ENCODE measurements at regions not wholly inside any gene's neighbourhood (a gene's known extent, or its start where the extent isn't known, plus 50 kb on each side); places are given as distances from the start of the nearest gene placed in this dataset.
"Not testable (repeated sequence)": the region's sequence is repeated elsewhere in the genome, so short reads cannot be mapped to it uniquely, and the experiment has no call there.

- intact Hi-C loops (cut with micrococcal nuclease; ENCODE audit: unreplicated experiment); H2AFZ ChIP-seq (ENCODE audit: control insufficient read depth, low read depth, low read length); ATAC-seq; H3K27me3 ChIP-seq (replicated peaks in 1 of 2; ENCODE audit: control insufficient read depth in 2 of 2, insufficient read depth in 2 of 2, low read length in 1 of 2); H3K9me3 ChIP-seq (replicated peaks; ENCODE audit: control insufficient read depth, insufficient read depth, low read length); RAD21 ChIA-PET (ENCODE audit: unreplicated experiment); H3K4me3 ChIP-seq; H4K20me1 ChIP-seq (ENCODE audit: control insufficient read depth, insufficient read depth); in situ Hi-C loops (cut with MboI); H3K36me3 ChIP-seq (ENCODE audit: control insufficient read depth in 2 of 2, insufficient read depth in 2 of 2, low read length in 1 of 2); H3K79me2 ChIP-seq (ENCODE audit: control insufficient read depth, insufficient read depth, low read length); SMC1A ChIA-PET (ENCODE audit: uncharacterized antibody, unreplicated experiment); POLR2A ChIA-PET; CTCF ChIA-PET; H3K27ac ChIP-seq (ENCODE audit: control insufficient read depth, insufficient read depth); BruUV-seq (replicated peaks); FAIRE-seq; H3K4me2 ChIP-seq (ENCODE audit: control insufficient read depth, insufficient read depth); H3K9ac ChIP-seq (ENCODE audit: control insufficient read depth, insufficient read depth, low read length); H3K4me1 ChIP-seq (ENCODE audit: control insufficient read depth, insufficient read depth, low read length); DNase-seq (ENCODE audit: low read depth, low spot score): not testable (repeated sequence)
- WGBS (ENCODE audit: insufficient coverage, insufficient replicate concordance, low lambda C conversion rate, missing lambda C conversion rate) = 0% methylated on average over 2 of the region's 2 CpGs
- 0 out of 2 replicates have a peak, but pooled peaks have one; percentile 11 for TF ChIP-seq JUNB (IDR thresholded peaks at IDR 0.05)
- TF ChIP-seq RUNX3 (IDR thresholded peaks at IDR 0.05; ENCODE audit: low read length) = 0 out of 2 replicates have a peak, but pooled peaks have one; percentile 6
These were observed 111.7 kb upstream of the LPCAT1 start for GRCh38 chr5:1635477-1635876.

GRCh38 chr5:1634337-1634661 is 110.5 kb upstream of the LPCAT1 start:
- Histone ChIP-seq H3K4me1 (ENCODE audit: control insufficient read depth, insufficient read depth, low read length) (peaks cover 5% of the 10 kb centered on the region), H2AFZ (ENCODE audit: control insufficient read depth, low read depth, low read length) (peak overlapping the region; percentile 89), H3K9ac (ENCODE audit: control insufficient read depth, insufficient read depth, low read length) (peak overlapping the region; percentile 69; the same call in 1 of the 2 replicates), H3K9me3 (replicated peaks; ENCODE audit: control insufficient read depth, insufficient read depth, low read length) (no peaks in the 10 kb centered on the region), H3K36me3 (ENCODE audit: control insufficient read depth in 2 of 2, insufficient read depth in 2 of 2, low read length in 1 of 2) (no peaks in the 10 kb centered on the region), H3K4me2 (ENCODE audit: control insufficient read depth, insufficient read depth) (peak overlapping the region; percentile 89), H3K27ac (ENCODE audit: control insufficient read depth, insufficient read depth) (no peak overlapping the region; the same call in 1 of the 2 replicates), H3K4me3 (peak overlapping the region; percentile 75), H4K20me1 (ENCODE audit: control insufficient read depth, insufficient read depth) (no peaks in the 10 kb centered on the region), H3K27me3 (replicated peaks in 1 of 2; ENCODE audit: control insufficient read depth in 2 of 2, insufficient read depth in 2 of 2, low read length in 1 of 2) (no peaks in the 10 kb centered on the region; a peak in 1 of 4 replicates), H3K79me2 (ENCODE audit: control insufficient read depth, insufficient read depth, low read length) (peaks cover 1% of the 10 kb centered on the region; the same call in 1 of the 2 replicates)
- no peak for FAIRE-seq
- intact Hi-C loops (cut with micrococcal nuclease; ENCODE audit: unreplicated experiment) = no loop called here
- in situ Hi-C loops (cut with MboI) = no loop called here
- 49% methylated on average over 15 of the region's 18 CpGs for WGBS (ENCODE audit: insufficient coverage, insufficient replicate concordance, low lambda C conversion rate, missing lambda C conversion rate)
- ChIA-PET CTCF (interaction anchor here (0.8 to 1.6 kb wide), 5 partner anchors 9 to 467 kb away, joined by 3 to 5 read pairs (median 3); no protein-coding TSS in a partner anchor), POLR2A (interaction anchor here (0.7 to 1.3 kb wide), 2 partner anchors 8 to 98 kb away, joined by 3 to 8 read pairs; no protein-coding TSS in a partner anchor), SMC1A (ENCODE audit: uncharacterized antibody, unreplicated experiment) (no interaction called here), RAD21 (ENCODE audit: unreplicated experiment) (no interaction called here)
- TSS peak; percentile 95 for BruUV-seq (replicated peaks)
- DNase-seq (ENCODE audit: low read depth, low spot score) = no peak
- no peak for ATAC-seq
- no peak for TF ChIP-seq MAX (IDR thresholded peaks at IDR 0.05; ENCODE audit: low read depth, low read length)
- no peak for TF ChIP-seq RBBP5 (conservative IDR thresholded peaks at IDR 0.05)
- no peak for TF ChIP-seq YY1 (IDR thresholded peaks at IDR 0.05; ENCODE audit: low read depth, low read length)
- no peak for TF ChIP-seq CHD4 (IDR thresholded peaks at IDR 0.05)
- no peak for TF ChIP-seq IRF5 (IDR thresholded peaks at IDR 0.05; ENCODE audit: borderline replicate concordance)
- no peak for TF ChIP-seq NFIC (IDR thresholded peaks at IDR 0.05; ENCODE audit: low read depth, low read length)
- no peak for TF ChIP-seq MYB (IDR thresholded peaks at IDR 0.05; ENCODE audit: borderline replicate concordance, low read depth, low read length)
- no peak for TF ChIP-seq MXI1 (IDR thresholded peaks at IDR 0.05; ENCODE audit: low read depth, low read length)
- no peak for TF ChIP-seq PBX3 (IDR thresholded peaks at IDR 0.05; ENCODE audit: insufficient replicate concordance, low read depth, low read length)
- TF ChIP-seq BCL3 (IDR thresholded peaks at IDR 0.05; ENCODE audit: borderline replicate concordance, insufficient read depth, low read depth, low read length, poor library complexity, severe bottlenecking) = no peak
- no peak for TF ChIP-seq SIN3A (IDR thresholded peaks at IDR 0.05; ENCODE audit: low read depth, low read length)
- TF ChIP-seq FOS (IDR thresholded peaks at IDR 0.05; ENCODE audit: borderline replicate concordance, extremely low read depth, insufficient read length) = no peak
- no peak for TF ChIP-seq RFX5 (IDR thresholded peaks at IDR 0.05; ENCODE audit: low read depth, low read length)

All from GM12878 (cell line).